ENCODE measurements at regions not wholly inside any gene's neighbourhood (a gene's known extent, or its start where the extent isn't known, plus 50 kb on each side); places are given as distances from the start of the nearest gene placed in this dataset.
"Not testable (repeated sequence)": the region's sequence is repeated elsewhere in the genome, so short reads cannot be mapped to it uniquely, and the experiment has no call there.

GRCh38 chrX:143455046-143455445, 62.2 kb downstream of the SPANXN3 start:
- DNase-seq, result no peak

DNA sequence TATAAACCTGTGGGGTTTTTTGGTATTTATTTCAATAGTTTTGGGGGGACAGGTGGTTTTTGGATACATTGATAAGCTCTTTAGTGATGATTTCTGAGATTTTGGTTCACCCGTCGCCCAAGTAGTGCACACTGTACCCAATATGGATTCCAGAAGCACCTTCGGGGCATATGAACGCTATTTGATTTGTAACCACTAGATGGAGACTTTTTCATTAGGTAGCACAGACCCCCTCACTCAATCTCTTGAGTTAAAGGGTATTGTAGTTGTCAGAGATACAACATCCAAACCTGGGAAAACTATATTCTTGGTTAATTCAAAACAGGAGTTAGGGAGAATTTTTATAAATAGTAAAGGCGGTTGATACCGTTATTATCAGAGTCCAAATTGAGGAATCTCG, 79.8 kb downstream of the SPANXN3 start:
- no peak for DNase-seq

DNA sequence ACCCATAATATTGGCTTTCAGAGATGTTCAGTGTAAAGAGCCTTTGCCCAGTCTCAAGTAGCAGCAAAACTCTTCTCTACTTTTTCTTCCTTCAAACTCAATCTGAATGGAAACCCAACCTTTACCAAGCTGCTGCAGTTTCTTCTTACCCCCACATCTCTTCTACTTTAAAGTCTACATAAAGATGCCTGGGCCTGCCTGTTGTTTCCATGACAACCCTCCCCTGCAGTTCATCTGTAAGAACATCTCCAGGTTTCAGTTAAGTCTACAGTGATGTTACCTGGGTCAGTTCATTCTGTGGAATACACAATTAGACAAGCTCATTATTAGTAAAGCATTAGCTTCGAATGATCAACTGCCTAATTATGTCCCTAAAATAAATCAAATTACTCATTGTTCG, 81.4 kb downstream of the SPANXN3 start:
- DNase-seq, result no peak

- no peak for DNase-seq
Observed at GRCh38 chrX:143429811-143430210, 87.5 kb downstream of the SPANXN3 start.

- DNase-seq, result no peak
Observed at GRCh38 chrX:143429131-143429530, 88.1 kb downstream of the SPANXN3 start.

- DNase-seq, result no peak
Observed at GRCh38 chrX:143401160-143401559, 116.1 kb downstream of the SPANXN3 start.

DNA sequence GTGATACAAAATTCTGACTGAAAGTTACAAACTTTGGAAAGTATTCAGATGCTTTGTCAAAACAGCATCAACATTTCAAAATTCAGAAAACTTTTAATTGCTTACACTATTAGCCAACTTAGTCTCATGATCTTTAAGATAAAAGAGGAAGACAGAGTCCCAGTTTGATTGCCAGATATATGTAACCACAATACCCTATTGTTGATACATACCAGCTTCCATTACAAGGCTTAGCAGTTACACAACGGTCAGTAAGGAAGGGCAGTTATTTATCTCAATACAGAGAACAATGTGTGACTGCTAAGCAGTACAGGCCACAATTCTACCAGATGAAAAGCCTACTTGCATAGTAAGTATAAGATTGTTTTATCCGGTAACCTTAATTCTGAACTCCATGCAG, 138.4 kb downstream of the SPANXN3 start:
- no peak for DNase-seq

DNA sequence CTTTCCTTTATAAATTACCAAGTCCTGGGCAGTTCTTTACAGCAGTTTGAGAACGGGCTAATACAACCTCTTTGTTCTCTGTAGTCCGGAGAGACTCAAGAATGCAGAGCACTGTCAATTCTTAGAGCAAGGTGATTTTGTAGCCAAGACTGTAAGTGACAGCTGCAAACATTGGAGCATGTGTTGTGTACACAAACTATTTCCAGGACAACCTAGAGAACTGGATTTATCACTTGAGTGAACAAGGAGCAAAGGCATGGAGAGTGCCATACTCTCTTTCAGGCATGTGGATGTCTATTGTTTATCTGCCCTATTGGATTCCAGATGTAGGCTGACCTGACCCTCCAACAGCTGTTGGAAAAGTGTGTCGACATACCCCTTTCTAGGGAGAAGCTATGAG, 153.9 kb downstream of the SPANXN3 start:
- no peak for DNase-seq

DNA sequence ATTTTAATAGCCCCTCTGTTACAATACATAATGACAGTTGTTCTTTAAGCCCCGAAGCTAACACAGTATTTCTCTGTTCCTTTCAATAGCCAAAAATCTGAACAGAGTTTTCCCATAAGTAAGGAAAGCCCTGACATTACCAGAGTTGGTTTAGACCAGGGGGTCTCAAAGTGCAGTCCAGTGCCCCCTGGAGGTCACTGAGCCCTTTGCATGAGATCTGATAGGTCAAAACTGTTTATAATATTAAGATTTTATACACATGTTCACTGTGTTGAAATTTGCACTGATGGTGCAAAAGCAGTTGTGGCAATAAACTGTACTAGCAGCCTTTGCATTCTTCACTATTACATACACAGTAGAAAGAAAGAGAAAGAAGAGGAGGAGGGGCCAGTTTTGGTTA, 177.1 kb downstream of the SPANXN3 start:
- DNase-seq, result no peak

DNA sequence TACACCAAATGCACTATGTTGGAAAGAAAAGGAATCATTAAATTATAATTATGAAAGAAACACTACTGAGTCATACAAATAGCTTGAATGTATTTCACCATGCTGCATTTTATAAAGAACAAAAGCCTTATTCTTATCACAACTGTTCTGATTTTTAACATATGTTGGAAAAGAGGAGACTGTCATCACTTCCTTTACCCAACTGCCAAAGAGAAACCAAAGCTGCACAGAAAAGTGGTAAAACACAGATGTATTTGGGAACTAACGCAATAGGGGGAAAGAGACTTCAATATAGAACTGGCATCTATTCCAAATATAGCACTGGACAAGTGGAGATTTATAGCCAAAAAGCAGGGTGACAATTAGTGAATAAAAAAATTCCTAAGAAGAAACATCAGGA, 181.0 kb downstream of the SPANXN3 start:
- no peak for DNase-seq

- no peak for DNase-seq
Observed at GRCh38 chrX:143319526-143319925, 197.7 kb downstream of the SPANXN3 start.

GRCh38 chrX:143318857-143319256, 198.4 kb downstream of the SPANXN3 start:
- DNase-seq, result not testable (repeated sequence)

DNA sequence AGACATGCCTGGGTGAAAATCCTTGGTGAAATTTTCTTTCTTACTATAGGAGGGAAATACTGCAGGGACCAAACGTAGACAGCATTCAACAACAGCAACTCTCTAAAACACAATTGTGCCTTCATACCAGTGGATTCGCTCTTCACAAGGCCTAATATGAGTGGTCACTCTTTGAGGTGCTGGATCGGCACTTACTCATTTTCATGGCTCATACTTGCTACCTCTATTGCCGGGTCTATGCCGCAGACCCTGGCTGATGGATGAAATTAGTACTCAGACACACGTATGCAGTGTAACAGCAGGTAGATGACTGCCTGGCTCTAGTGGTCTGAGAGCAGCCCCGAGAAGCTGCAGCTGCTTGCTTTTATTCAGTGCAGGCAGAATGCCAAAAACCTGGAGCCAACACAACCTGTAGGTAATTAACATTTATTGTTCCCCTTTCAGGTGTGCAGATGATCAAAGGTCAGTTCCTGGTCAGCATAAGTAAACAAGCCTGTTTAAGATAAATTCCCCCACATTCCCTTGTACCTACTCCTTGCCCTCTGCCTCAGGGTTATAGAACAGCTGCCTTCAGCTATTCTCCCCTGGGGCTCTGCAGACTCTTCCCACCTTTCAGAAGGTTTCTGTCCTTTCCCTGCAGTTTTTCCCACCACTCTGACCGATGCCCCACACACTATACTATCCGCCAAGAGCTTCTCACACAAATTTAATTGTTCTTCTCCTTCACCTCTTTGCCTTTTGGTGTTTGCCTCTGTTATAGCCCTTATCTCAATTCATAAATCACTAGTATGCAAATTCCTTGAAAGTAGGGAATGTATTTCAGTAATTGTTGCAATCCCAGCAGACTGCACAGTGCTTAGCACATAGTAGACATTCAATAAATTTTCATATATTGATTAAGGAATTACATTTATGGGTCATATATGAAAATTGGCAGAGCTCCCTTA, 210.0 kb downstream of the SPANXN3 start:
- DNase-seq, result peak; percentile 64

GRCh38 chrX:143304518-143304917, 212.8 kb downstream of the SPANXN3 start:
- DNase-seq, result no peak

GRCh38 chrX:143304025-143304424, 213.2 kb downstream of the SPANXN3 start:
- DNase-seq, result no peak

DNA sequence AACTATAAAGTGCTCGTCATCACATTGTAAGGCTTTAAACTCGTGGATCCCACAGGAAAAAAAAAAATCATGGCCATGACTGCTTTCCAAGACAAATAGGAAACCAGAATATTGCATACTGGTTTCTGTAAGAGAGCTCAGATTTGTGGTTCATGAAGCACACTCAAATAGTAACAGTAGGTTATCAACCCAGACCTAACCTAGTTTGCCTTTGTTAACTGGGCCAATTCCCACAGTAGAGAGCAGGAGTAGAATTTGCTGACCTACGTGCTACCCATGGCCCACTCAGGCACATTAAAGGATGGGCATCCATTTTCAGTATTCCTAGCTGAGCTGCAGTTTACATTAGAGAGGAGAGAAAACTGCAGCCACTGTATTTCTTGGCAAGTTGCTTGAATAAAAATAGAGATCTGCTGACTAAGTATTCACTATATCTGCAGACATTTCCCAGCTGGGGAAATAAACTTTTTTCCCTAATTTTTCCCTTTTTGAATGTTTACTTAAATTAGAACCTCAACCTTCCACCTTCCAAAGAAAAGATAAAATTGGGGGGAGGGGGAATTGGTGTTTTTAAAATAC, 218.5 kb downstream of the SPANXN3 start:
- no peak for DNase-seq

- no peak for DNase-seq
Observed at GRCh38 chrX:143296521-143296920, 220.8 kb downstream of the SPANXN3 start.

GRCh38 chrX:143287236-143287635, 230.0 kb downstream of the SPANXN3 start:
- no peak for DNase-seq

DNA sequence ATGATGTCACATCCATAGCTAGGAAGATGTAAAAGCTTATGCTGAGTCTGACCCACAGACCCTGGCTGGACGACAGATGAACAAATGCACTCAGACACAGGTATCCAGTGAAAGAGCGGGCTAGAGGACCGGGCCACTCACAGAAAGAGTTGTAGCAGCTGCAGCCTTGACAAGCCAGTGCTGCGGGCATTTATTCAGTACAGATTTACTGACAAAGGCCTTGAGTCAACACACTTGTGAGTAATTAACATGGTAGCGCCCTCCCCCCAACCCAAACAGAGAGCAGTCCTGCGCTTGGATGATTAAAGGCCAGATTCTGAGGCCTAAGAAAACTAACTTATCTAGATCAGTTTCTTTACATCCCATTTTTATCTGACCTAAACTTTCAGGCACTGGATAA, 244.6 kb downstream of the SPANXN4 start:
- no peak for DNase-seq

DNA sequence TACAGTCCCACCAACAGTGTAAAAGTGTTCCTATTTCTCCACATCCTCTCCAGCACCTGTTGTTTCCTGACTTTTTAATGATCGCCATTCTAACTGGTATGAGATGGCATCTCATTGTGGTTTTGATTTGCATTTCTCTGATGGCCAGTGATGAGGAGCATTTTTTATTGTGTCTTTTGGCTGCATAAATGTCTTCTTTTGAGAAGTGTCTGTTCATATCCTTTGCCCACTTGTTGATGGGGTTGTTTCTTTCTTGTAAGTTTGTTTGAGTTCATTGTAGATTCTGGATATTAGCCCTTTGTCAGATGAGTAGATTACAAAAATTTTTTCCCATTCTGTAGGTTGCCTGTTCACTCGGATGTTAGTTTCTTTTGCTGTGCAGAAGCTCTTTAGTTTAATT, 218.9 kb downstream of the SPANXN4 start:
- DNase-seq, result not testable (repeated sequence)

DNA sequence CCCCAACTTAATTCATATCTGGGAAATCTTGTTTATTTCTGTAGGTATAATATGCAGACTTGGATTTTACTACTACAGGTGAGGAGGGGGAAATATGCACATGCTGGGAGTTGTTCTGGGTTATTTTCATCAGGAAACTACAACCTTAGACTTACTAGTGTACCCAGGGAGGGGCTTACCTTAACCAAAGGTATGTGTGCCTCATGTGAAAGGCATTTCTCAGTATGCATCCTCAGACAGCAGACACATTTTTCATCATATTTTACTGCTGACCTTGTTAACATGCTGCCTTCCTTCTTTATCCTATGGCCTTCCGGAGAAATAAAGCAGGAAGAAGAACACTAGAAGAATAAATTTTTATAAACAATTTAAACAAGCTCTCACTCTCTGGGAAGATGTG, 214.9 kb downstream of the SPANXN4 start:
- no peak for DNase-seq

DNA sequence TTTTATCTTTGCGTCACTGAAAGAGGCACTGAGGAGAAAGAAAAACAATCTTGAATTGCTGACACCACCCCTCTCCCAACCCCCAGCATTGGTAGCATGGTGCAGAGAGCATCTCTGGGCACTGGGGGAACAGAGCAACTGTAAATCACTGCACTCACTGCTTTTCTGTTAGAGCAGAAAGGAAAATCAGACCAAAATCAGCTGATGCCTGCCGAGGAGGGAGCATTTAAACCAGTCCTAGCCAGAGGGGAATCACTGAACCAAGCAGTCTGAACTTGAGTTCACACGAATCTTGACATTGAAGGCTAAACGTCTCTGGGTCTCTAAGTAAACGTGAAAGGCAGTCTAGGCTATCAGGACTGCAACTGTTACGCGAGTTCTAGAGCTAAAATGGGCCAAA, 205.8 kb downstream of the SPANXN4 start:
- DNase-seq, result no peak

GRCh38 chrX:143228600-143228999, 202.9 kb downstream of the SPANXN4 start:
- not testable (repeated sequence) for DNase-seq

DNA sequence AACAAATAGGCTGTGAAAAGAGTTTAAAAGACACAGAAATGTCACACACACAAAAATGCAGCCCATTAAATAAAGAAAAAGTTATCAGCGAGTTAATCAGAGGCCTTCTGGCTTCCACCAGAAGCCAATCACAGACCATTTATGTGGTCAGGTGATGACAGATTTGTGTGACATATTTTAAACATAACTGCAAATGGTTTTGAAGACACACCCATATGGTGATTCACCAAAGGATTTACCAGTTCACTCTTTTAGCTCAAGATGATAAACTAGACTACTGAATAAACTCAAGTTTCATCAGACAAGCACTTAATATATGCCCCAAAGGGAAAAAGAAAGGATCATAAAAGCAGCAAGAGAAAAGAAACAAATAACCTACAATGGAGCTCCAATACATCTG, 181.2 kb downstream of the SPANXN4 start:
- no peak for DNase-seq

- DNase-seq, result no peak
Observed at GRCh38 chrX:143171703-143172102, 146.0 kb downstream of the SPANXN4 start.
